ENCODE measurements at regions not wholly inside any gene's neighbourhood (a gene's known extent, or its start where the extent isn't known, plus 50 kb on each side); places are given as distances from the start of the nearest gene placed in this dataset.
"Not testable (repeated sequence)": the region's sequence is repeated elsewhere in the genome, so short reads cannot be mapped to it uniquely, and the experiment has no call there.

- not testable (repeated sequence) for H3K4me1 ChIP-seq (ENCODE audit: control insufficient read depth in 4 of 4, insufficient read depth in 4 of 4, low read length in 3 of 4); H3K36me3 ChIP-seq (ENCODE audit: control insufficient read depth in 4 of 4, insufficient read depth in 3 of 4, low read depth in 1 of 4, low read length in 3 of 4); H3K4me3 ChIP-seq (ENCODE audit: low read depth in 1 of 3, low read length in 3 of 3); DNase-seq (ENCODE audit: low spot score); H3K27ac ChIP-seq (ENCODE audit: low read depth in 1 of 2, low read length in 2 of 2); H3K9ac ChIP-seq (ENCODE audit: low read depth in 1 of 2, low read length in 2 of 2); H3K27me3 ChIP-seq (ENCODE audit: control insufficient read depth in 4 of 4, insufficient read depth in 4 of 4, low read length in 3 of 4); H3K9me3 ChIP-seq (ENCODE audit: control insufficient read depth in 4 of 4, low read length in 3 of 4)
- 64% methylated on average over 3 of the region's 5 CpGs for WGBS
Observed at GRCh38 chr9:41741173-41741572, 388.1 kb downstream of the CNTNAP3B start.

GRCh38 chr9:41738681-41739080, 390.5 kb downstream of the CNTNAP3B start:
- DNase-seq (ENCODE audit: low spot score); H3K4me3 ChIP-seq (ENCODE audit: low read depth in 1 of 3, low read length in 3 of 3); H3K27ac ChIP-seq (ENCODE audit: low read depth in 1 of 2, low read length in 2 of 2); H3K36me3 ChIP-seq (ENCODE audit: control insufficient read depth in 4 of 4, insufficient read depth in 3 of 4, low read depth in 1 of 4, low read length in 3 of 4); H3K9ac ChIP-seq (ENCODE audit: low read depth in 1 of 2, low read length in 2 of 2); H3K27me3 ChIP-seq (ENCODE audit: control insufficient read depth in 4 of 4, insufficient read depth in 4 of 4, low read length in 3 of 4); H3K9me3 ChIP-seq (ENCODE audit: control insufficient read depth in 4 of 4, low read length in 3 of 4); H3K4me1 ChIP-seq (ENCODE audit: control insufficient read depth in 4 of 4, insufficient read depth in 4 of 4, low read length in 3 of 4): not testable (repeated sequence)
- WGBS = 92% methylated on average over 5 of the region's 5 CpGs

DNA sequence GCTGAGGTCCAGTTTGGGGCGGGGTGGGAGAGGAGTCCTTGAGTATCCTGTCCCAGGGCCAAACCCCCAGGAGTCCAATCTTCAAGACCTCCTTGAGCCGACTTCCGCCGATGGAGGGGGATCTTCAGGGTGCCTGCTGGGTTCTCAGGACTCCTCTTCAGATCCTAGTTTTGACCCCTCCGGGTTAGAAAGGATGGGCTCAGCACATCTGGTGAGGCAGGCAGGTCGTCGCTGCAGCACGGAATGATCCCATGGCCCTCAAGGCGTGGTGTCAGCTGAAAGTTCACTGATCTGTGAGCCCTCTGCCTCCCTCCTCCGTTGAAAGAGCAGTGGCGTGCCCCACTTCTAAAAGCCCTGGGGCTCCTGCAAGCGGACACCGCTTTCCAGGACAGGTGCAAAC, 430.0 kb downstream of the CNTNAP3B start:
- WGBS = 90% methylated on average over 10 of the region's 13 CpGs
- H3K9ac ChIP-seq (ENCODE audit: low read depth in 1 of 2, low read length in 2 of 2); DNase-seq (ENCODE audit: low spot score); H3K36me3 ChIP-seq (ENCODE audit: control insufficient read depth in 4 of 4, insufficient read depth in 3 of 4, low read depth in 1 of 4, low read length in 3 of 4); H3K4me1 ChIP-seq (ENCODE audit: control insufficient read depth in 4 of 4, insufficient read depth in 4 of 4, low read length in 3 of 4); H3K27ac ChIP-seq (ENCODE audit: low read depth in 1 of 2, low read length in 2 of 2); H3K27me3 ChIP-seq (ENCODE audit: control insufficient read depth in 4 of 4, insufficient read depth in 4 of 4, low read length in 3 of 4); H3K4me3 ChIP-seq (ENCODE audit: low read depth in 1 of 3, low read length in 3 of 3); H3K9me3 ChIP-seq (ENCODE audit: control insufficient read depth in 4 of 4, low read length in 3 of 4): not testable (repeated sequence)

DNA sequence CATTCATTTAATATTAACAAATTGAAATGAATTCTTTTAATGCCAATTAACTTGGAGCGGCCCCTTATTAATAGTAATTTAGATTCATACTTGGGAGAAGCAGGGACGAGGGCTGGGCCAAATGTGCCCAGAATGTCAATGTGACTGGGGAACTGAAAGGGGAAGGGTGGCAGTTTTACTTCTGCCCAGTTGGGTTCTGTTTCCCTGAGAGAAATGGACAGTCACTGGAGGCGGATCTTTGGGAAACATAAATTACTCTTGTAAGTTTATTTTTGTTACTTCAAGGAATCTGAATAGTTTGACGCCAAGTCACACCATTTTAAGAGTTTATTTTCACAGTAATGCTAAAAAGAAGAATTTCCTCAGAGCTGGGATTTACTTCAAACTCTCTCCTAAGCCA, 432.1 kb downstream of the CNTNAP3B start:
- H3K27ac ChIP-seq (ENCODE audit: low read depth in 1 of 2, low read length in 2 of 2); H3K9me3 ChIP-seq (ENCODE audit: control insufficient read depth in 4 of 4, low read length in 3 of 4); DNase-seq (ENCODE audit: low spot score); H3K27me3 ChIP-seq (ENCODE audit: control insufficient read depth in 4 of 4, insufficient read depth in 4 of 4, low read length in 3 of 4); H3K4me1 ChIP-seq (ENCODE audit: control insufficient read depth in 4 of 4, insufficient read depth in 4 of 4, low read length in 3 of 4); H3K9ac ChIP-seq (ENCODE audit: low read depth in 1 of 2, low read length in 2 of 2); H3K36me3 ChIP-seq (ENCODE audit: control insufficient read depth in 4 of 4, insufficient read depth in 3 of 4, low read depth in 1 of 4, low read length in 3 of 4); H3K4me3 ChIP-seq (ENCODE audit: low read depth in 1 of 3, low read length in 3 of 3): not testable (repeated sequence)
- WGBS = 71% methylated on average over 3 of the region's 4 CpGs

DNA sequence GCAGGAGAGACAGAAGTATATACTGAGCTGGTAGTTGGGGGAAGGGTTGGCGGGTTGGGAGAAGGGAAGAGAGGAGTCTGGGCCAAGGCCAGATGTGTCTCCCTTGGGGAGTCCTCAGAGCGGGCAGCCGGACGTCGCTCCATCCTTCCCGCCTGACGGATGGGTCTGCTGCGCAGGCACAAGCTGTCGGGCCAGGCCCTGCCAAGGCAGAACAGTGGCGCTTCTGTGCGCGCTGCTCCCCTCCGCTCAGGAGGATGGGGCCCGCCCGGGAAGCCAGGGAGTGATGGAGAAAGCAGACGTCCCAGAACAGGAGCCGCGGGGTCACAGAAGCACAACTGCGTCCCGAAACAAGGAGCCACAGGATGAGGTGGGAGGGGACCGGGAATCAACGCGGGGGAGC, 449.9 kb downstream of the CNTNAP3B start:
- not testable (repeated sequence) for DNase-seq (ENCODE audit: low spot score)

GRCh38 chr9:41663497-41664036, 465.7 kb downstream of the CNTNAP3B start:
- WGBS = no CpG with 5 or more reads among the region's 29 CpGs
- not testable (repeated sequence) for H3K27me3 ChIP-seq (ENCODE audit: control insufficient read depth in 4 of 4, insufficient read depth in 4 of 4, low read length in 3 of 4); H3K4me3 ChIP-seq (ENCODE audit: low read depth in 1 of 3, low read length in 3 of 3); DNase-seq (ENCODE audit: low spot score); H3K9me3 ChIP-seq (ENCODE audit: control insufficient read depth in 4 of 4, low read length in 3 of 4); H3K9ac ChIP-seq (ENCODE audit: low read depth in 1 of 2, low read length in 2 of 2); H3K4me1 ChIP-seq (ENCODE audit: control insufficient read depth in 4 of 4, insufficient read depth in 4 of 4, low read length in 3 of 4); H3K27ac ChIP-seq (ENCODE audit: low read depth in 1 of 2, low read length in 2 of 2); H3K36me3 ChIP-seq (ENCODE audit: control insufficient read depth in 4 of 4, insufficient read depth in 3 of 4, low read depth in 1 of 4, low read length in 3 of 4)

More for the DNA sequence above, 449.9 kb downstream of the CNTNAP3B start:
- WGBS = no CpG with 5 or more reads among the region's 23 CpGs
- H3K9ac ChIP-seq (ENCODE audit: low read depth in 1 of 2, low read length in 2 of 2); H3K4me1 ChIP-seq (ENCODE audit: control insufficient read depth in 4 of 4, insufficient read depth in 4 of 4, low read length in 3 of 4); H3K27me3 ChIP-seq (ENCODE audit: control insufficient read depth in 4 of 4, insufficient read depth in 4 of 4, low read length in 3 of 4); H3K4me3 ChIP-seq (ENCODE audit: low read depth in 1 of 3, low read length in 3 of 3); H3K9me3 ChIP-seq (ENCODE audit: control insufficient read depth in 4 of 4, low read length in 3 of 4); H3K36me3 ChIP-seq (ENCODE audit: control insufficient read depth in 4 of 4, insufficient read depth in 3 of 4, low read depth in 1 of 4, low read length in 3 of 4); H3K27ac ChIP-seq (ENCODE audit: low read depth in 1 of 2, low read length in 2 of 2): not testable (repeated sequence)

DNA sequence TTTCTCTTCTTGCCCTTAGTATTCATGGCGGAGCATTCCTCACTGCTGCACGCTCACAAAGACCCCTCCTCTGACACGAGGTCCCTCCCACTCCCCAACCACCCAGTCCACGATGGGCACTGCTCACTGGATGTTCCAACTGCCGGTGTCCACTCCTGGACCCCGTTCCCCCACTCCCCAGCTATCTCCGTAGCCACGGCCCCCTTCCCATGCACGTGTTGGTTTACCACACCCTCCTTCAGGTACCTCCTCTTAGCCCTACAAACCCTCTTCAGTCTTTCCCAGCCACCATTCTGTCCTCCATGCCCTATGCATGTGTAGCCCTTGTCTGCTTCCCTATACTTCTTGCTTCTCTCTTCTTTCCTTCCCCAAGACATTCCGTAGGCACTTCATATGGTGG, 469.6 kb upstream of the ZNG1F start:
- not testable (repeated sequence) for H3K27ac ChIP-seq (ENCODE audit: low read depth in 1 of 2, low read length in 2 of 2); DNase-seq (ENCODE audit: low spot score)
- WGBS = 54% methylated on average over 6 of the region's 10 CpGs

GRCh38 chr9:41658116-41658515, 469.0 kb upstream of the ZNG1F start:
- not testable (repeated sequence) for H3K27ac ChIP-seq (ENCODE audit: low read depth in 1 of 2, low read length in 2 of 2); DNase-seq (ENCODE audit: low spot score); H3K9me3 ChIP-seq (ENCODE audit: control insufficient read depth in 4 of 4, low read length in 3 of 4); H3K9ac ChIP-seq (ENCODE audit: low read depth in 1 of 2, low read length in 2 of 2); H3K36me3 ChIP-seq (ENCODE audit: control insufficient read depth in 4 of 4, insufficient read depth in 3 of 4, low read depth in 1 of 4, low read length in 3 of 4); H3K27me3 ChIP-seq (ENCODE audit: control insufficient read depth in 4 of 4, insufficient read depth in 4 of 4, low read length in 3 of 4); H3K4me1 ChIP-seq (ENCODE audit: control insufficient read depth in 4 of 4, insufficient read depth in 4 of 4, low read length in 3 of 4); H3K4me3 ChIP-seq (ENCODE audit: low read depth in 1 of 3, low read length in 3 of 3)
- WGBS = 41% methylated on average over 2 of the region's 2 CpGs

More for the DNA sequence above, 469.6 kb upstream of the ZNG1F start:
- H3K27me3 ChIP-seq (ENCODE audit: control insufficient read depth in 4 of 4, insufficient read depth in 4 of 4, low read length in 3 of 4); H3K9me3 ChIP-seq (ENCODE audit: control insufficient read depth in 4 of 4, low read length in 3 of 4); H3K4me3 ChIP-seq (ENCODE audit: low read depth in 1 of 3, low read length in 3 of 3); H3K36me3 ChIP-seq (ENCODE audit: control insufficient read depth in 4 of 4, insufficient read depth in 3 of 4, low read depth in 1 of 4, low read length in 3 of 4); H3K4me1 ChIP-seq (ENCODE audit: control insufficient read depth in 4 of 4, insufficient read depth in 4 of 4, low read length in 3 of 4); H3K9ac ChIP-seq (ENCODE audit: low read depth in 1 of 2, low read length in 2 of 2): not testable (repeated sequence)

- DNase-seq (ENCODE audit: low spot score); H3K4me1 ChIP-seq (ENCODE audit: control insufficient read depth in 4 of 4, insufficient read depth in 4 of 4, low read length in 3 of 4); H3K27me3 ChIP-seq (ENCODE audit: control insufficient read depth in 4 of 4, insufficient read depth in 4 of 4, low read length in 3 of 4); H3K36me3 ChIP-seq (ENCODE audit: control insufficient read depth in 4 of 4, insufficient read depth in 3 of 4, low read depth in 1 of 4, low read length in 3 of 4); H3K27ac ChIP-seq (ENCODE audit: low read depth in 1 of 2, low read length in 2 of 2); H3K9ac ChIP-seq (ENCODE audit: low read depth in 1 of 2, low read length in 2 of 2); H3K9me3 ChIP-seq (ENCODE audit: control insufficient read depth in 4 of 4, low read length in 3 of 4); H3K4me3 ChIP-seq (ENCODE audit: low read depth in 1 of 3, low read length in 3 of 3): not testable (repeated sequence)
- WGBS = 62% methylated on average over 2 of the region's 2 CpGs
Observed at GRCh38 chr9:41657141-41657540, 468.0 kb upstream of the ZNG1F start.
